Liver (tissue), 8 donors: ENCODE measurements at regions not wholly inside any gene's neighbourhood (a gene's known extent, or its start where the extent isn't known, plus 50 kb on each side); places are given as distances from the start of the nearest gene placed in this dataset.

Experiments
- DNase-seq: peaks from one replicate; pipeline ENCODE4 v3.0.0-alpha.2; 2017; ENCODE audit warnings: low spot score
- H3K27ac ChIP-seq, 2 donors: one replicate each; pipeline ENCODE4 v1.7.0; 2013; ENCODE audit warnings: inconsistent platforms in 2 of 2, low read length in 2 of 2, control low read depth in 1 of 2, low read depth in 1 of 2, mild to moderate bottlenecking in 1 of 2
- H3K27me3 ChIP-seq, 4 donors: one replicate each; pipeline versions ENCODE4 v1.6.1 to v1.7.0; 2013; ENCODE audit warnings: low read length in 3 of 4, inconsistent platforms in 1 of 4, mild to moderate bottlenecking in 1 of 4, moderate library complexity in 1 of 4; ENCODE audit not compliant: control insufficient read depth in 4 of 4, insufficient read depth in 4 of 4
- H3K36me3 ChIP-seq, 4 donors: one replicate each; pipeline versions ENCODE4 v1.6.1 to v1.7.0; 2013; ENCODE audit warnings: low read length in 3 of 4, mild to moderate bottlenecking in 3 of 4, low read depth in 1 of 4, moderate library complexity in 1 of 4; ENCODE audit not compliant: control insufficient read depth in 4 of 4, insufficient read depth in 3 of 4
- H3K4me1 ChIP-seq, 4 donors: one replicate each; pipeline versions ENCODE4 v1.6.1 to v1.7.0; 2013; ENCODE audit warnings: low read length in 3 of 4, mild to moderate bottlenecking in 3 of 4, moderate library complexity in 1 of 4; ENCODE audit not compliant: control insufficient read depth in 4 of 4, insufficient read depth in 4 of 4
- H3K4me3 ChIP-seq, 3 donors: one replicate each; pipeline versions ENCODE4 v1.6.1 to v1.7.0; 2013; ENCODE audit warnings: low read length in 3 of 3, control low read depth in 1 of 3, low read depth in 1 of 3, mild to moderate bottlenecking in 1 of 3
- H3K9ac ChIP-seq, 2 donors: one replicate each; pipeline ENCODE4 v1.7.0; 2013; ENCODE audit warnings: low read length in 2 of 2, mild to moderate bottlenecking in 2 of 2, moderate library complexity in 2 of 2, control low read depth in 1 of 2, low read depth in 1 of 2
- H3K9me3 ChIP-seq, 4 donors: one replicate each; pipeline versions ENCODE4 v1.6.1 to v1.7.0; 2013; ENCODE audit warnings: low read length in 3 of 4; ENCODE audit not compliant: control insufficient read depth in 4 of 4
- ATF3 ChIP-seq: IDR thresholded peaks from 2 replicates; pipeline ENCODE4 v1.6.1; 2016; ENCODE audit warnings: antibody characterized with exemption
- EGR1 ChIP-seq, 2 donors: IDR thresholded peaks; 2 replicates each; pipeline ENCODE4 v1.6.1; 2016 to 2018; ENCODE audit warnings: antibody characterized with exemption in 2 of 2, low read depth in 2 of 2
- FOXA1 ChIP-seq: IDR thresholded peaks from 2 replicates; pipeline ENCODE4 v1.6.1; 2016; ENCODE audit warnings: antibody characterized with exemption
- FOXA2 ChIP-seq: IDR thresholded peaks from 2 replicates; pipeline ENCODE4 v1.6.1; 2016; ENCODE audit warnings: antibody characterized with exemption
- GABPA ChIP-seq, 2 donors: IDR thresholded peaks in 1 of 2; conservative IDR thresholded peaks in 1 of 2; 2 replicates each; pipeline ENCODE4 v1.6.1; 2016; ENCODE audit warnings: antibody characterized with exemption in 2 of 2, mild to moderate bottlenecking in 1 of 2, moderate library complexity in 1 of 2
- HNF4A ChIP-seq, 2 donors: conservative IDR thresholded peaks; 2 replicates each; pipeline ENCODE4 v1.6.1; 2016; ENCODE audit warnings: antibody characterized with exemption in 2 of 2, mild to moderate bottlenecking in 2 of 2
- HNF4G ChIP-seq: IDR thresholded peaks from 2 replicates; pipeline ENCODE4 v1.6.1; 2016; ENCODE audit warnings: antibody characterized with exemption
- JUND ChIP-seq, 2 donors: IDR thresholded peaks; 2 replicates each; pipeline ENCODE4 v1.6.1; 2016; ENCODE audit warnings: antibody characterized with exemption in 2 of 2
- NR2F2 ChIP-seq: IDR thresholded peaks from 2 replicates; pipeline ENCODE4 v1.6.1; 2016; ENCODE audit warnings: antibody characterized with exemption
- RAD21 ChIP-seq, 2 donors: IDR thresholded peaks; 2 replicates each; pipeline ENCODE4 v1.6.1; 2016; ENCODE audit warnings: antibody characterized with exemption in 2 of 2, mild to moderate bottlenecking in 2 of 2
- RXRA ChIP-seq, 2 donors: IDR thresholded peaks; 2 replicates each; pipeline ENCODE4 v1.6.1; 2017 to 2018; ENCODE audit warnings: antibody characterized with exemption in 2 of 2, mild to moderate bottlenecking in 1 of 2
- SP1 ChIP-seq: IDR thresholded peaks from 2 replicates; pipeline ENCODE4 v1.6.1; 2018; ENCODE audit warnings: antibody characterized with exemption, mild to moderate bottlenecking
- TAF1 ChIP-seq: conservative IDR thresholded peaks from 2 replicates; pipeline ENCODE4 v1.6.1; 2016; ENCODE audit warnings: antibody characterized with exemption, mild to moderate bottlenecking
- YY1 ChIP-seq: IDR thresholded peaks from 2 replicates; pipeline ENCODE4 v1.6.1; 2016; ENCODE audit warnings: antibody characterized with exemption, mild to moderate bottlenecking
- WGBS: extraction: QIAGEN DNeasy Blood & Tissue Kit; methylation state at CpG from one replicate; pipeline ENCODE4 v1.1.7; 2013; 5-methylcytosine and 5-hydroxymethylcytosine counted together
- TF ChIP-seq, protein P1 (sequence below): IDR thresholded peaks from 2 replicates; pipeline ENCODE4 v1.6.1; 2016; ENCODE audit warnings: antibody characterized with exemption
- TF ChIP-seq, protein P2 (sequence below): IDR thresholded peaks from 2 replicates; pipeline ENCODE4 v1.6.1; 2016; ENCODE audit warnings: antibody characterized with exemption
- TF ChIP-seq, protein P3 (sequence below): fragments of 150-350 bp; IDR thresholded peaks from 2 replicates; pipeline ENCODE4 v1.5.1; 2017; ENCODE audit warnings: improper control_type of control experiment, low read depth, low read length; ENCODE audit not compliant: missing input control
- TF ChIP-seq, protein P4 (sequence below): IDR thresholded peaks from 2 replicates; pipeline ENCODE4 v1.6.1; 2016; ENCODE audit warnings: antibody characterized with exemption, mild to moderate bottlenecking
- donor health status: healthy.
- donor health status: healthy.
- donor health status: healthy.
- donor health status: healthy.
- donor health status: healthy.

- H3K27me3 ChIP-seq: peaks cover 0 to 13% (median 0%) of the 10 kb centered on the region in 4 donors
- WGBS: 64% methylated on average over 3 of the region's 3 CpGs
- H3K9ac ChIP-seq: no peak overlapping the region
- H3K4me3 ChIP-seq: no peak overlapping the region
- TF ChIP-seq TAF1: no peak
- TF ChIP-seq YY1: no peak
- TF ChIP-seq RXRA (IDR thresholded peaks at IDR 0.05): no peak
- no peak for TF ChIP-seq RAD21 (IDR thresholded peaks at IDR 0.05)
- TF ChIP-seq SP1: no peak
- no peak for TF ChIP-seq HNF4G
- TF ChIP-seq, protein P1, sequence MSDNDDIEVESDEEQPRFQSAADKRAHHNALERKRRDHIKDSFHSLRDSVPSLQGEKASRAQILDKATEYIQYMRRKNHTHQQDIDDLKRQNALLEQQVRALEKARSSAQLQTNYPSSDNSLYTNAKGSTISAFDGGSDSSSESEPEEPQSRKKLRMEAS: no peak
- TF ChIP-seq, protein P2, sequence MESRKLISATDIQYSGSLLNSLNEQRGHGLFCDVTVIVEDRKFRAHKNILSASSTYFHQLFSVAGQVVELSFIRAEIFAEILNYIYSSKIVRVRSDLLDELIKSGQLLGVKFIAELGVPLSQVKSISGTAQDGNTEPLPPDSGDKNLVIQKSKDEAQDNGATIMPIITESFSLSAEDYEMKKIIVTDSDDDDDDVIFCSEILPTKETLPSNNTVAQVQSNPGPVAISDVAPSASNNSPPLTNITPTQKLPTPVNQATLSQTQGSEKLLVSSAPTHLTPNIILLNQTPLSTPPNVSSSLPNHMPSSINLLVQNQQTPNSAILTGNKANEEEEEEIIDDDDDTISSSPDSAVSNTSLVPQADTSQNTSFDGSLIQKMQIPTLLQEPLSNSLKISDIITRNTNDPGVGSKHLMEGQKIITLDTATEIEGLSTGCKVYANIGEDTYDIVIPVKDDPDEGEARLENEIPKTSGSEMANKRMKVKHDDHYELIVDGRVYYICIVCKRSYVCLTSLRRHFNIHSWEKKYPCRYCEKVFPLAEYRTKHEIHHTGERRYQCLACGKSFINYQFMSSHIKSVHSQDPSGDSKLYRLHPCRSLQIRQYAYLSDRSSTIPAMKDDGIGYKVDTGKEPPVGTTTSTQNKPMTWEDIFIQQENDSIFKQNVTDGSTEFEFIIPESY: no peak
- no peaks in the 10 kb centered on the region for H3K4me1 ChIP-seq
- H3K9me3 ChIP-seq: no peaks in the 10 kb centered on the region
- no peak overlapping the region for H3K27ac ChIP-seq
- no peak for DNase-seq
- no peaks in the 10 kb centered on the region for H3K36me3 ChIP-seq
Observed at GRCh38 chr17:15081008-15081407, 184.1 kb downstream of the PMP22 start.

DNA sequence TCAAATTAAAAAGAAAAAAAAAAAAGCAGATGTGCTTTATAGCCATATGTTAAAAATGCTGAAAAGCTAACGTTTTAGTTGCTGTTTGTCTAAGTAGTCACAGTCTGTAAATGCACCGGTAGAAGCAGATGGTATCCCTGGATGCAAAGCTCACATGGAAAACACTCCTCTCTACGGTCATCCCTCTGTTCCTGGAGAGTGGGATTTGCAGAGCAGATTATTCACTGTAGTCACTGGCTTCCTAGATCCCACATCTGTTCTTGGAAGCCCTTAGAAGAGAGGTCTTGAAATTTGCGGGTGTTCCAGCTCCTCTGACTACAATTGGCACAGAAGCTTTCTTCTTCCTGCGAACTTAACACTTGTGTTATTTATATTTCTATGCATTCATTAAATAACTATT, 186.6 kb downstream of the PMP22 start:
- WGBS: 74% methylated on average over 5 of the region's 5 CpGs
- no peaks in the 10 kb centered on the region for H3K9me3 ChIP-seq
- no peak overlapping the region for H3K4me3 ChIP-seq
- H3K27ac ChIP-seq: no peak overlapping the region
- no peaks in the 10 kb centered on the region for H3K36me3 ChIP-seq
- H3K9ac ChIP-seq: no peak overlapping the region
- TF ChIP-seq HNF4G (no peak), YY1 (no peak), EGR1 (IDR thresholded peaks at IDR 0.05; ENCODE audit: low read depth in 2 of 2) (no peak), SP1 (no peak), ATF3 (no peak), GABPA (IDR thresholded peaks at IDR 0.05 in 1 of 2, conservative IDR thresholded peaks at IDR 0.05 in 1 of 2) (no peak), FOXA2 (no peak), RXRA (IDR thresholded peaks at IDR 0.05) (no peak), HNF4A (conservative IDR thresholded peaks at IDR 0.05) (no peak), NR2F2 (no peak), RAD21 (IDR thresholded peaks at IDR 0.05) (no peak), FOXA1 (no peak), JUND (IDR thresholded peaks at IDR 0.05) (no peak), TAF1 (no peak)
- TF ChIP-seq, protein P3, sequence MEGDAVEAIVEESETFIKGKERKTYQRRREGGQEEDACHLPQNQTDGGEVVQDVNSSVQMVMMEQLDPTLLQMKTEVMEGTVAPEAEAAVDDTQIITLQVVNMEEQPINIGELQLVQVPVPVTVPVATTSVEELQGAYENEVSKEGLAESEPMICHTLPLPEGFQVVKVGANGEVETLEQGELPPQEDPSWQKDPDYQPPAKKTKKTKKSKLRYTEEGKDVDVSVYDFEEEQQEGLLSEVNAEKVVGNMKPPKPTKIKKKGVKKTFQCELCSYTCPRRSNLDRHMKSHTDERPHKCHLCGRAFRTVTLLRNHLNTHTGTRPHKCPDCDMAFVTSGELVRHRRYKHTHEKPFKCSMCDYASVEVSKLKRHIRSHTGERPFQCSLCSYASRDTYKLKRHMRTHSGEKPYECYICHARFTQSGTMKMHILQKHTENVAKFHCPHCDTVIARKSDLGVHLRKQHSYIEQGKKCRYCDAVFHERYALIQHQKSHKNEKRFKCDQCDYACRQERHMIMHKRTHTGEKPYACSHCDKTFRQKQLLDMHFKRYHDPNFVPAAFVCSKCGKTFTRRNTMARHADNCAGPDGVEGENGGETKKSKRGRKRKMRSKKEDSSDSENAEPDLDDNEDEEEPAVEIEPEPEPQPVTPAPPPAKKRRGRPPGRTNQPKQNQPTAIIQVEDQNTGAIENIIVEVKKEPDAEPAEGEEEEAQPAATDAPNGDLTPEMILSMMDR: no peak
- TF ChIP-seq, protein P4, sequence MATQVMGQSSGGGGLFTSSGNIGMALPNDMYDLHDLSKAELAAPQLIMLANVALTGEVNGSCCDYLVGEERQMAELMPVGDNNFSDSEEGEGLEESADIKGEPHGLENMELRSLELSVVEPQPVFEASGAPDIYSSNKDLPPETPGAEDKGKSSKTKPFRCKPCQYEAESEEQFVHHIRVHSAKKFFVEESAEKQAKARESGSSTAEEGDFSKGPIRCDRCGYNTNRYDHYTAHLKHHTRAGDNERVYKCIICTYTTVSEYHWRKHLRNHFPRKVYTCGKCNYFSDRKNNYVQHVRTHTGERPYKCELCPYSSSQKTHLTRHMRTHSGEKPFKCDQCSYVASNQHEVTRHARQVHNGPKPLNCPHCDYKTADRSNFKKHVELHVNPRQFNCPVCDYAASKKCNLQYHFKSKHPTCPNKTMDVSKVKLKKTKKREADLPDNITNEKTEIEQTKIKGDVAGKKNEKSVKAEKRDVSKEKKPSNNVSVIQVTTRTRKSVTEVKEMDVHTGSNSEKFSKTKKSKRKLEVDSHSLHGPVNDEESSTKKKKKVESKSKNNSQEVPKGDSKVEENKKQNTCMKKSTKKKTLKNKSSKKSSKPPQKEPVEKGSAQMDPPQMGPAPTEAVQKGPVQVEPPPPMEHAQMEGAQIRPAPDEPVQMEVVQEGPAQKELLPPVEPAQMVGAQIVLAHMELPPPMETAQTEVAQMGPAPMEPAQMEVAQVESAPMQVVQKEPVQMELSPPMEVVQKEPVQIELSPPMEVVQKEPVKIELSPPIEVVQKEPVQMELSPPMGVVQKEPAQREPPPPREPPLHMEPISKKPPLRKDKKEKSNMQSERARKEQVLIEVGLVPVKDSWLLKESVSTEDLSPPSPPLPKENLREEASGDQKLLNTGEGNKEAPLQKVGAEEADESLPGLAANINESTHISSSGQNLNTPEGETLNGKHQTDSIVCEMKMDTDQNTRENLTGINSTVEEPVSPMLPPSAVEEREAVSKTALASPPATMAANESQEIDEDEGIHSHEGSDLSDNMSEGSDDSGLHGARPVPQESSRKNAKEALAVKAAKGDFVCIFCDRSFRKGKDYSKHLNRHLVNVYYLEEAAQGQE: no peak
- TF ChIP-seq, protein P1: no peak
- TF ChIP-seq, protein P2: no peak
- DNase-seq: no peak
- no peaks in the 10 kb centered on the region for H3K4me1 ChIP-seq
- peaks cover 0 to 9% (median 0%) of the 10 kb centered on the region in 4 donors for H3K27me3 ChIP-seq
